Upper lobe of right lung (tissue), 1 donor: ENCODE measurements at regions not wholly inside any gene's neighbourhood (a gene's known extent, or its start where the extent isn't known, plus 50 kb on each side); places are given as distances from the start of the nearest gene placed in this dataset.

ENCODE experiments used
- ATAC-seq: fragments of 200-7000 bp; cut with Tn5 transposase; one replicate; pipeline ENCODE4 v1.9.1; 2020; ENCODE audit warnings: mild to moderate bottlenecking, moderate library complexity
- DNase-seq: peaks from one replicate; pipeline ENCODE4 v3.0.0-alpha.2; 2020
- H3K27ac ChIP-seq: fragments of 200-600 bp; one replicate; pipeline ENCODE4 v1.8.0; 2022
- H3K27me3 ChIP-seq: fragments of 200-600 bp; one replicate; pipeline ENCODE4 v1.8.0; 2022; ENCODE audit warnings: mild to moderate bottlenecking
- H3K36me3 ChIP-seq: fragments of 200-600 bp; one replicate; pipeline ENCODE4 v1.8.0; 2022
- H3K4me1 ChIP-seq: fragments of 200-600 bp; one replicate; pipeline ENCODE4 v1.8.0; 2022
- H3K4me3 ChIP-seq: fragments of 200-600 bp; one replicate; pipeline ENCODE4 v1.8.0; 2022; ENCODE audit warnings: mild to moderate bottlenecking
- H3K9me3 ChIP-seq: fragments of 200-600 bp; one replicate; pipeline ENCODE4 v1.8.0; 2022
- CTCF ChIP-seq: fragments of 200-600 bp; IDR thresholded peaks from one replicate; pipeline ENCODE4 v1.8.0; 2022; ENCODE audit warnings: antibody characterized with exemption
- intact Hi-C: fragments of 100-400 bp; cut with DNase I; formaldehyde crosslinking; loops from one replicate; pipeline ENCODE4 v1.11.0; 2022
- donor health status: DM: no; HTN: yes; CAD: no; lungs with severe emphysema.

- TF ChIP-seq CTCF, result no peak
- Histone ChIP-seq H3K27me3 (no peaks in the 10 kb centered on the region), H3K27ac (no peak overlapping the region), H3K36me3 (no peaks in the 10 kb centered on the region), H3K9me3 (no peaks in the 10 kb centered on the region), H3K4me3 (no peak overlapping the region), H3K4me1 (peaks cover 6% of the 10 kb centered on the region)
- DNase-seq (no peak), ATAC-seq (no peak)
- intact Hi-C loops, result no loop called here
Measured at GRCh38 chr16:14351647-14352046, 278.4 kb downstream of the PARN start.

GRCh38 chr16:14350626-14351025 is 279.4 kb downstream of the PARN start:
- TF ChIP-seq CTCF, result no peak
- ATAC-seq (no peak), DNase-seq (no peak)
- Histone ChIP-seq H3K36me3 (no peaks in the 10 kb centered on the region), H3K27ac (no peak overlapping the region), H3K27me3 (no peaks in the 10 kb centered on the region), H3K4me1 (peaks cover 6% of the 10 kb centered on the region), H3K9me3 (no peaks in the 10 kb centered on the region), H3K4me3 (no peak overlapping the region)
- intact Hi-C loops, result no loop called here

GRCh38 chr16:14350081-14350480 is 279.0 kb downstream of the MRTFB start:
- no peak overlapping the region for H3K27ac ChIP-seq
- no peaks in the 10 kb centered on the region for H3K27me3 ChIP-seq
- no peak overlapping the region for H3K4me3 ChIP-seq
- no peaks in the 10 kb centered on the region for H3K36me3 ChIP-seq
- no peak for ATAC-seq
- peaks cover 5% of the 10 kb centered on the region for H3K4me1 ChIP-seq
- no peak for DNase-seq
- no peak for TF ChIP-seq CTCF
- H3K9me3 ChIP-seq, result no peaks in the 10 kb centered on the region
- intact Hi-C loops, result no loop called here

- H3K9me3 ChIP-seq, result no peaks in the 10 kb centered on the region
- no peaks in the 10 kb centered on the region for H3K36me3 ChIP-seq
- no peak overlapping the region for H3K4me3 ChIP-seq
- no peaks in the 10 kb centered on the region for H3K4me1 ChIP-seq
- H3K27ac ChIP-seq, result no peak overlapping the region
- ATAC-seq (peak; percentile 13), DNase-seq (no peak)
- no peaks in the 10 kb centered on the region for H3K27me3 ChIP-seq
- intact Hi-C loops, result no loop called here
- no peak for TF ChIP-seq CTCF
Measured at GRCh38 chr16:14347706-14348105, 276.6 kb downstream of the MRTFB start.

GRCh38 chr16:14346278-14347142 is 275.4 kb downstream of the MRTFB start:
- intact Hi-C loops, result no loop called here
- no peaks in the 10 kb centered on the region for H3K36me3 ChIP-seq
- no peaks in the 10 kb centered on the region for H3K9me3 ChIP-seq
- H3K4me1 ChIP-seq, result no peaks in the 10 kb centered on the region
- H3K4me3 ChIP-seq, result no peak overlapping the region
- no peak for TF ChIP-seq CTCF
- no peak overlapping the region for H3K27ac ChIP-seq
- no peaks in the 10 kb centered on the region for H3K27me3 ChIP-seq
- DNase-seq (no peak), ATAC-seq (no peak)
